OCI-LY1 (cell line): ENCODE measurements at regions not wholly inside any gene's neighbourhood (a gene's known extent, or its start where the extent isn't known, plus 50 kb on each side); places are given as distances from the start of the nearest gene placed in this dataset.

Experiments used
- H2AFZ ChIP-seq: fragments of 200-600 bp; sonication (generic), shearing (Covaris generic); 2 replicates; pipeline ENCODE4 v1.6.0; 2014; ENCODE audit warnings: antibody characterized with exemption, mild to moderate bottlenecking, low read length
- H3F3A ChIP-seq: fragments of 200-600 bp; sonication (generic), shearing (Covaris generic); 2 replicates; pipeline ENCODE4 v1.6.0; 2014; ENCODE audit warnings: mild to moderate bottlenecking, antibody characterized with exemption, low read length, moderate library complexity; ENCODE audit not compliant: insufficient read depth
- H3K27ac ChIP-seq: fragments of 200-600 bp; sonication (generic); 2 replicates; pipeline ENCODE4 v1.5.1; 2014; ENCODE audit warnings: low read length, mixed run types, mild to moderate bottlenecking, low read depth; ENCODE audit not compliant: poor library complexity, severe bottlenecking
- H3K27me3 ChIP-seq: fragments of 200-600 bp; sonication (generic); 2 replicates; pipeline ENCODE4 v1.6.0; 2014; ENCODE audit warnings: antibody characterized with exemption, mild to moderate bottlenecking, low read length, moderate library complexity; ENCODE audit not compliant: insufficient read depth
- H3K36me3 ChIP-seq: fragments of 200-600 bp; sonication (generic); 2 replicates; pipeline ENCODE4 v1.6.1; 2014; ENCODE audit warnings: mild to moderate bottlenecking, antibody characterized with exemption, low read length, moderate library complexity, mixed read lengths; ENCODE audit not compliant: insufficient read depth
- H3K4me1 ChIP-seq: fragments of 200-600 bp; sonication (generic); 2 replicates; pipeline ENCODE4 v1.5.1; 2014; ENCODE audit warnings: mild to moderate bottlenecking, low read length, moderate library complexity; ENCODE audit not compliant: insufficient read depth, severe bottlenecking
- H3K4me2 ChIP-seq: fragments of 200-600 bp; sonication (generic), shearing (Covaris generic); 2 replicates; pipeline ENCODE4 v1.6.1; 2014; ENCODE audit warnings: low read length
- H3K4me3 ChIP-seq: fragments of 200-600 bp; sonication (generic); 2 replicates; pipeline ENCODE4 v1.5.1; 2014; ENCODE audit warnings: low read length, low read depth, mild to moderate bottlenecking, mixed read lengths; ENCODE audit not compliant: poor library complexity, severe bottlenecking
- H3K79me2 ChIP-seq: fragments of 200-600 bp; shearing (Covaris generic); 2 replicates; pipeline ENCODE4 v1.6.1; 2016; ENCODE audit warnings: mixed run types, low read length, mixed read lengths; ENCODE audit not compliant: insufficient read depth
- H3K9ac ChIP-seq: fragments of 200-600 bp; sonication (generic), shearing (Covaris generic); 2 replicates; pipeline ENCODE4 v1.6.1; 2014; ENCODE audit warnings: mild to moderate bottlenecking, low read length, mixed read lengths
- H3K9me2 ChIP-seq: fragments of 200-600 bp; sonication (generic), shearing (Covaris generic); 2 replicates; pipeline ENCODE4 v1.6.1; 2014; ENCODE audit warnings: low read depth, mild to moderate bottlenecking, low read length, mixed read lengths
- H3K9me3 ChIP-seq: fragments of 200-600 bp; shearing (Covaris generic); 2 replicates; pipeline ENCODE4 v1.6.1; 2014; ENCODE audit warnings: low read length, mixed read lengths
- H4K20me1 ChIP-seq: fragments of 200-600 bp; sonication (generic), shearing (Covaris generic); 2 replicates; pipeline ENCODE4 v1.6.0; 2016; ENCODE audit warnings: mild to moderate bottlenecking, low read length; ENCODE audit not compliant: insufficient read depth
- CTCF ChIP-seq: fragments of 200-600 bp; sonication (generic), shearing (Covaris generic); IDR thresholded peaks from 2 replicates; pipeline ENCODE4 v1.5.1; 2017; ENCODE audit warnings: mild to moderate bottlenecking, antibody characterized with exemption, low read length, moderate library complexity, mixed read lengths
- EZH2 ChIP-seq: fragments of 200-600 bp; sonication (generic), shearing (Covaris generic); IDR thresholded peaks from 2 replicates; pipeline ENCODE4 v1.8.0; 2017; ENCODE audit warnings: borderline replicate concordance, mixed run types, mild to moderate bottlenecking, antibody characterized with exemption, low read length, moderate library complexity, mixed read lengths

- Histone ChIP-seq H3K27ac (no peak overlapping the region), H3K27me3 (no peaks in the 10 kb centered on the region; the same call in 1 of the 2 replicates), H3K9ac (no peak overlapping the region), H3F3A (no peaks in the 10 kb centered on the region), H2AFZ (no peak overlapping the region), H3K4me2 (no peak overlapping the region), H3K9me2 (no peaks in the 10 kb centered on the region), H3K36me3 (no peaks in the 10 kb centered on the region), H3K4me1 (no peaks in the 10 kb centered on the region), H4K20me1 (no peaks in the 10 kb centered on the region), H3K79me2 (no peaks in the 10 kb centered on the region), H3K9me3 (0 out of 2 replicates have a peak, but pooled peaks cover 3% of the 10 kb centered on the region), H3K4me3 (no peak overlapping the region)
- TF ChIP-seq CTCF (no peak), EZH2 (no peak)
Observed at GRCh38 chr17:72416054-72416675, 295.3 kb downstream of the SOX9 start.

- Histone ChIP-seq H3K27ac (no peak overlapping the region), H3K4me2 (no peak overlapping the region)
Observed at GRCh38 chr17:72416905-72417304, 296.1 kb downstream of the SOX9 start.

GRCh38 chr17:72417627-72418026, 296.8 kb downstream of the SOX9 start:
- no peak for TF ChIP-seq CTCF
- TF ChIP-seq EZH2, result no peak
- Histone ChIP-seq H3K9ac (no peak overlapping the region), H3K36me3 (no peaks in the 10 kb centered on the region), H2AFZ (no peak overlapping the region), H3K9me2 (no peaks in the 10 kb centered on the region), H3K27me3 (no peaks in the 10 kb centered on the region; the same call in 1 of the 2 replicates), H3K4me3 (no peak overlapping the region), H3K79me2 (no peaks in the 10 kb centered on the region), H3K27ac (no peak overlapping the region), H3K9me3 (0 out of 2 replicates have a peak, but pooled peaks cover 3% of the 10 kb centered on the region), H3K4me2 (no peak overlapping the region), H4K20me1 (no peaks in the 10 kb centered on the region), H3F3A (no peaks in the 10 kb centered on the region), H3K4me1 (no peaks in the 10 kb centered on the region)

More at GRCh38 chr17:72416905-72417304, 296.1 kb downstream of the SOX9 start:
- Histone ChIP-seq H3K9me2 (no peaks in the 10 kb centered on the region), H3K36me3 (no peaks in the 10 kb centered on the region), H3K27me3 (no peaks in the 10 kb centered on the region; the same call in 1 of the 2 replicates), H4K20me1 (no peaks in the 10 kb centered on the region), H2AFZ (no peak overlapping the region), H3F3A (no peaks in the 10 kb centered on the region), H3K79me2 (no peaks in the 10 kb centered on the region), H3K4me1 (no peaks in the 10 kb centered on the region), H3K4me3 (no peak overlapping the region), H3K9ac (no peak overlapping the region), H3K9me3 (0 out of 2 replicates have a peak, but pooled peaks cover 3% of the 10 kb centered on the region)
- TF ChIP-seq CTCF (no peak), EZH2 (no peak)
